ENCODE measurements at regions not wholly inside any gene's neighbourhood (a gene's known extent, or its start where the extent isn't known, plus 50 kb on each side); places are given as distances from the start of the nearest gene placed in this dataset.
"Not testable (repeated sequence)": the region's sequence is repeated elsewhere in the genome, so short reads cannot be mapped to it uniquely, and the experiment has no call there.

DNA sequence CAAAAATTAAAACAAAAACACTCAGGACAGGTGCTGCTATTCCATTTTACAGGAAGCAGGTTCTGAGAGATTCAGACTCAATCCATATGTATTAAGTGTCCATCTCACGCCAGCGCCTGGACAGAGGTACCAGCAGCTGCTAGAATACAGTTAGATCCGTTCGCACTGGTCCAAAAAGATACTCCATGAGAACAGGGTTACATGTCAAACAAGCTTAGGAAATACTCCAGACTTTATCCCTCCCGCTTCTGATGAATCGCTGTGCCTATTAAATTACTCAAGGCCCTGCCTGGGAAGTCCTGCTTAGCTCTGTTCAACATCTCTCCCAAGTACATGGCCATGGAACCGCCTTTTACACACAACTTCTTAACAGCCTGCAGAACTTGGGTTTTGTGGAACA lies 50.2 kb upstream of the SLC35C1 start:
- no peak for DNase-seq
- in situ Hi-C loops (cut with MboI; ENCODE audit: low pct_unique_long_range_greater_than_20kb, low sequenced_read_pairs), result loop anchor here (25.0 kb wide), 1 partner anchor 392 kb away; no protein-coding TSS in a partner anchor

DNA sequence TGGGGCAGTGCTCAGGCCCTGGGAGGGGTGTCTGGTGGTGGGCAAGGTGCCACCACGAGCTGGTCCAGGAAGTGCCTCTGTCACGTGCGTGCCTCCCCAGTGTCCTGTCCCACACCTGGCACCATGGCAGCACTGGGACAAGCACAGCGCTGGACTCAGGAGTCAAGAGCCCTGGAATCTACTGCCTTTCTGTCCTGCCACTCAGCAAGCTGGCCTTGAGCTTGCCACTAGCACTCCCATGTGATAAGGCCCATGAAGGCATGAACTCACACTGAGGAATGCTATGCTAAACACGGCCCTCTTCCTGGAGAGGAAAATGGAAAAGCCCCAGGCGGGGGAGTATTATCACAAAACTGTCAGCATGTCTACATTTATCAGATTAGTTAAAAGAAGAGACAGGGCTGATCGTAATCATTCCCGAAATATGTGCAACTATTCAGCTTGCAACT lies 50.7 kb upstream of the SLC35C1 start:
- DNase-seq, result no peak

DNA sequence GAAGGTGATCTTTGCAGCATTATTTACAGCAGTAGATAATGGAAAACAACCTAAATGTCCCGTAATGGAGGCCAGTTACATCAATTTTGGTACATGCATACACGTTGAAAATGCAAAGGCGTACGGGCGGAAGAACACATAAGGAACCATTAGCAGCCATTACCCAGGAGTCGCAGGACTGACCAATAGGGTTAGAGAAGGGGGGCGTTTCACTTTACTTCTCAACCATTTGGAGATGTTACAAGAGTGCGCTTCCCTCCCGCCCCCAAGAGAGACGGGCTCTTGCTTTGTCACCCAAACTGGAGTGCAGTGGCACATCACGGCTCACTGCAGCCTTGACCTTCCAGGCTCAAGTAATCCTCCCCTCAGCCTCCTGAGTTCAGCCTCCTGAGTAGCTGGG lies 52.8 kb upstream of the SLC35C1 start:
- DNase-seq, result no peak
- in situ Hi-C loops (cut with MboI; ENCODE audit: low pct_unique_long_range_greater_than_20kb, low sequenced_read_pairs), result loop anchor here (25.0 kb wide), 1 partner anchor 390 kb away; no protein-coding TSS in a partner anchor

More for the DNA sequence above, 50.7 kb upstream of the SLC35C1 start:
- in situ Hi-C loops (cut with MboI; ENCODE audit: low pct_unique_long_range_greater_than_20kb, low sequenced_read_pairs), result loop anchor here (25.0 kb wide), 1 partner anchor 392 kb away; no protein-coding TSS in a partner anchor

DNA sequence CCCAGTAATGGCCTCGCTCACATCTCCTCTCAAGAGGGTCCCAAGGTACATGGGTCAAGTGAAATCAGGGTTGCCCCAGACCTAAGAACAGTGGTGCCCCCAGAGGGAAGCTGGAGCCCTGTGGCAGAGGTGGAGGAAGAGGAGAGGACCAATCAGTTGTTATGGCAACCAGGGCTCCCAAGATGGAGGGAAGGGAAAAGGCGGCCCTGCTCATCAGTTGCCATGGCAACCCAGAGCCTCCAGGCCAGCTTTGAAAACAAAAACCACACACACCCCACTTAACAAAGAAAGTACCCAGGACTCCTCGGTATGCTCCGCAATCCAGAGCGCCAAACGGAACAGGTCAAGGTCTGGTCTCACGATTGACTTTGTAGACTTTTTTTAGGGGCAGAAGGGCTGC lies 53.5 kb upstream of the SLC35C1 start:
- in situ Hi-C loops (cut with MboI; ENCODE audit: low pct_unique_long_range_greater_than_20kb, low sequenced_read_pairs), result loop anchor here (25.0 kb wide), 1 partner anchor 389 kb away; no protein-coding TSS in a partner anchor
- no peak for DNase-seq

DNA sequence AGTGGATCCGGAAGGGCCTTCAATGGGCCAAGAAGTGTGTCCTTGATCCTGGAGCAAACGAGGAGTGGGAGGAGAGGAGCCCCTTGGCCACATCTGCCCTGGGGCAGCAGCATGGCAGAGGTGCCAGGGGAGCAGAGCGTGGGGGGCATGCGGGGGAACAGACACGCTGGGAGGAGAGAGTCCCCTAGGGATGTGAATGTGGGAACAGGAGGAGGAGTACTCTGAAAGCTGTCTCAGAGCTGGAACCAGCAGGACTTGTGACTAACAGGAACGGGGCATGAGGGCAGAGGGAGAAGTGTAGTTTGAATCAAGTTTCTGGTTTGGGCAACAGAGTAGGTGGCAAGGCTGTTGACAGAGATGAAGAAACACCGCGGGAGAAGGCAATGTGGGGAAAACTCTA lies 54.5 kb upstream of the SLC35C1 start:
- no peak for DNase-seq
- in situ Hi-C loops (cut with MboI; ENCODE audit: low pct_unique_long_range_greater_than_20kb, low sequenced_read_pairs), result loop anchor here (25.0 kb wide), 1 partner anchor 388 kb away; no protein-coding TSS in a partner anchor

DNA sequence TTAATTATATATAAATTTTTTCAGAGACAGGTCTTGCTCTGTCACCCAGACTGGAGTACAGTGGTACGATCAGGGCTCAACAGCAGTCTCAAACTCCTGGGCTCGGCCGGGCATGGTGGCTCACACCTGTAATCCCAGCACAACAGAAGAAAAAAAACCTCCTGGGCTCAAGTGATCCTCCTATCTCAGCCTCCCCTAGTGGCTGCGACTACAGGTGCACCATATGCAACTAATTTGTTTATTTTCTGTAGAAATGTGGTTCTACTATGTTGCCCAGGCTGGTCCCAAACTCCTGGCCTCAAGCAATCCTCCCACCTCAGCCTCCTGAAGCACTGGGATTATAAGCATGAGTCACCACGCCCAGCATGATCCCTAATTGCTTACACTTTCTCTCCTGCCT lies 56.1 kb upstream of the SLC35C1 start:
- no peak for DNase-seq
- in situ Hi-C loops (cut with MboI; ENCODE audit: low pct_unique_long_range_greater_than_20kb, low sequenced_read_pairs), result no loop called here

DNA sequence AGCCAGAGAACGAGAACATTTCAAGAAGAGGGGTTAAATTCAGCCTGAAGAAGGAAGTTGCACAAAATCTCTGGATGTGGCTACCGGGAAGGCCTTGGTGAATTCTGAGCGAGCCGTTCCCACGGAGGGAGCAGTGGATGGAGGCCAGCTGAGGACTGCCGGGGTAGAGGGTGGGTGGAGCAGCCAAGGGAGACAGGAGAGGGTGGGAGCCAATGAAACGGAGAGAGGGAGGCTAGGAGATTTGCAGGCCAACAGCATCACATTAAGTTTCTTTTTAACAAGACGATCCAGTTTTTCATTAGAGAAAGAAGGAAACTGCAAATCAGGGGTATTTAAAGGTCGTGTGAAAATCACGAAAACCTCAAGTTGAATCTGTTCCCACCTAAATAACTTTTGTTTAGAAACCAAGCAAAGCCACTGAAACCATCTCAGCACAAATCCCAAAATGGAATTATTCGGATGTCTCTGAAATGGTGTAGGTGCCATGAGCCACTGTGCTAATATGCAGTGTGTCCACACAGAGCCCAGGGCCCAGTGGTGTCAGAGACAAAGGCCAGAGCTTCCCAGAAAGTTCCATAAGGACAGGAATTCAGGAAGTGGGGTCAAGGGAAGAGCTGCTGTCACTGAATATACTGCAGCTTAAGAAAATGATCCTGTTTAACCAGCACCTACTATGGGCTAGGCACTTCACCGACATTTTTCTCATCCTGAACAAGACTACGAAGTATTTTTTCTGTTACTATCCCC lies 59.7 kb upstream of the SLC35C1 start:
- in situ Hi-C loops (cut with MboI; ENCODE audit: low pct_unique_long_range_greater_than_20kb, low sequenced_read_pairs), result no loop called here
- DNase-seq, result no peak

DNA sequence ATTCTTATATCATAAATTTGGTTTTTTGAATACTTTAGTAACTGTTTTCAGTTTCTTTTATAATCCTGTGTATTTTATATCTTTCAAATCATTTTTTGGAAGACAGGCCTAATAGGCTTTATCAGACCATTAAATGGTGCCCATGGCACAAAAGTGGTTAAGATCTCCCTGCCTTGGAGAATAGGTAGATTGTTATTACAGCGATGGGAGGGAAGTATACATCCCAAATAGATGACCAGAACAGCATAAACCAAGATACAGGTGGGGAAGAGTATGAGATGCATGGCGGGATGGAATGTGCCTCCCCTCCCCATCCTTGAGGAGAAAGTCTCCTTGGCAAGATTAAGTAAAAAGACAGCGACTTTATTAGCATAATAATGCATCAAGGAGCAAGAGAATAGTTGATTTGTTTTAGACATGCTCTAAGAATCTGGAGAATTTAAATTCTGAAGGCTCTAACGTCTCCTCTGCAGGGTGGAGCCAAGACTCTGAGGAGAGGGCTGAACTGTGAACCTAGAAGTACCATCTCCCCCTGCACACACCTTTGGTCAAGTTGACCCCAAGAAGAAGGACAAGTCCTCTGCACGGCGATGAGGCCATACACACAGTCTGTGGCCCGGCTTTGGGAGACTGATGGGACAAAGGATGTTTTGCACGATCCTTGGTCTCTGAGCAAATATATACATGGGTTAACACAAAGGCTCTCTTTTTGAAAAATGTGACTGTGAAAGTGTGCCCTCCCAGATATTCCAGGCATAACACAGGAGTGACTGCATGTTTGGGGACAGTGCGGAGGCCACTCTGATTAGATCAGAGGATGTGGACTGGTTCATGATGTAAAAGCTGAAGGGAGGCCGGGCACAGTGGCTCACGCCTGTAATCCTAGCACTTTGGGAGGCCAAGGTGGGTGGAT lies 61.1 kb upstream of the SLC35C1 start:
- no peak for DNase-seq
- in situ Hi-C loops (cut with MboI; ENCODE audit: low pct_unique_long_range_greater_than_20kb, low sequenced_read_pairs), result no loop called here

DNA sequence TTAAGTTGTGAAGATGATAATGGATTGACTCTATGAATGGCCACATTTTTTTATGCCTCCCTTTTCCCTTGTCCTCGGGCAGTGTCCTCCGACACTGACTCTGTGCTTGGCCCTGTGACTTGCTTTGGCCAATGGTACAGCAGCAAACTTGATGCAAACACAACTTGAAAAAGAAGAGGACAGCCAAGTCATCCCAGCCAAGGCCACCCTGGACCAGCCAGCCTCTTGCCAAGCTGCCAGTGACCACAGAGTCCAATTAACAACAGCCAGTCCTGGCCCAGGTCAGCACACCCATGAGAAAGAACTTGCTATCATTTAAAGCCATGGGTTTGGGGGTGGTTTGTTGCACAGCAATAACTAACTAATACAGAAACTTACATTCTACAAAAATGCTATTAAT lies 63.4 kb upstream of the SLC35C1 start:
- DNase-seq, result no peak
- in situ Hi-C loops (cut with MboI; ENCODE audit: low pct_unique_long_range_greater_than_20kb, low sequenced_read_pairs), result no loop called here

DNA sequence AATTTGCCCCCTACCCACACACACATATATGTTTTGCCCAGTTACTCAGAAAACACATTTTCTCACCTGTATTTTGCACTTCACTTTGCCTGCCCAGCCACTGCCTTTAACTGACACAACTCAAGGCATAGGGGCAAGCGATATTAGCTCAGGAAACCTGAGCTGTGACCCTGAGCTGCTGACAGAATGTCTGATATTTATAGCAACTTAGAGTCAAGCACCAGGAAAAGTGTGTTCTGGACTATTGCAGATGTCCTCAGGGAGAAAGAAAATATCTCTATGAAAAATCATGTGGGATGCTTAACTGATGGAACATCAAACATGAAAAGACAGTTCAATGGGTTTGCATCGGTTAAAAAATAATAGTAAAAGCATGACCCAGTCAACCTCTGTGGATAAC lies 63.9 kb upstream of the SLC35C1 start:
- in situ Hi-C loops (cut with MboI; ENCODE audit: low pct_unique_long_range_greater_than_20kb, low sequenced_read_pairs), result no loop called here

DNA sequence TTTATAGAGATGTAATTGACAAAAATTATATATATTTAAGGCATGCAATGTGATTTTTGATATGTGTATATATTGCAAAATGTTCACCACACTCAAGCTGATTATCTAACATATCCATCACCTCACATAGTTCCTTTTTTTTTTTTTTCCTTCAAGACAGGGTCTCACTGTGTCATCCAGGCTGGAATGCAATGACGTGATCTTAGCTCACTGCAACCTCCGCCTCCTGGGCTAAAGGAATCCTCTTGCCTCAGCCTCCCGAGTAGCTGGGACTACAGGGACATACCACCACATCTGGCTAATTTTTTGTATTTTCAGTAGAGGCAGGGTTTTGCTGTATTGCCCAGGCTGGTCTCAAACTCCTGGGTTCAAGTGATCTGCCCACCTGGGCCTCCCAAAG lies 65.1 kb upstream of the SLC35C1 start:
- in situ Hi-C loops (cut with MboI; ENCODE audit: low pct_unique_long_range_greater_than_20kb, low sequenced_read_pairs), result no loop called here
- DNase-seq, result no peak

More for the DNA sequence above, 63.9 kb upstream of the SLC35C1 start:
- no peak for DNase-seq

DNA sequence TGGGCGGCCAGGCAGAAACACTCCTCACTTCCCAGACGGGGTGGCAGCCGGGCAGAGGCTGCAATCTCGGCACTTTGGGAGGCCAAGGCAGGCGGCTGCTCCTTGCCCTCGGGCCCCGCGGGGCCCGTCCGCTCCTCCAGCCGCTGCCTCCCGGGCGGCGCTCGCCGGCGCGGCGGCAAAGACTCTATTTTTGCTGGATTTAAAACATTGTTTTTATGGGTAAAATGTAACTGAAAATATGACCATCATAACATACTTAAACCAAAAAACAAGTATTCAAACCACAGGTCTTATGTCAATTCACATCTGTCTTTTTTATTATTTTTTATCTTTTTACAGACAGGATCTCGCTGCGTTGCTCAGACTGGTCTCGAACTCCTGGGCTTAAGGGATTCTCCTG lies 65.9 kb upstream of the SLC35C1 start:
- in situ Hi-C loops (cut with MboI; ENCODE audit: low pct_unique_long_range_greater_than_20kb, low sequenced_read_pairs); DNase-seq: not testable (repeated sequence)

DNA sequence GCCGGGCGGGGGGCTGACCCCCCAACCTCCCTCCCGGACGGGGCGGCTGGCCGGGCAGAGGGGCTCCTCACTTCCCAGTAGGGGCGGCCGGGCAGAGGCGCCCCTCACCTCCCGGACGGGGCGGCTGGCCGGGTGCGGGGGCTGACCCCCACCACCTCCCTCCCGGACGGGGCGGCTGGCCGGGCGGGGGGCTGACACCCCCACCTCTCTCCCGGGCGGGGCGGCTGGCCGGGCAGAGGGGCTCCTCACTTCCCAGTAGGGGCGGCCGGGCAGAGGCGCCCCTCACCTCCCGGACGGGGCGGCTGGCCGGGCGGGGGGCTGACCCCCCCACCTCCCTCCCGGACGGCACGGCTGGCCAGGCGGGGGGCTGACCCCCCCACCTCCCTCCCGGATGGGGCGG lies 66.8 kb upstream of the SLC35C1 start:
- in situ Hi-C loops (cut with MboI; ENCODE audit: low pct_unique_long_range_greater_than_20kb, low sequenced_read_pairs); DNase-seq: not testable (repeated sequence)

DNA sequence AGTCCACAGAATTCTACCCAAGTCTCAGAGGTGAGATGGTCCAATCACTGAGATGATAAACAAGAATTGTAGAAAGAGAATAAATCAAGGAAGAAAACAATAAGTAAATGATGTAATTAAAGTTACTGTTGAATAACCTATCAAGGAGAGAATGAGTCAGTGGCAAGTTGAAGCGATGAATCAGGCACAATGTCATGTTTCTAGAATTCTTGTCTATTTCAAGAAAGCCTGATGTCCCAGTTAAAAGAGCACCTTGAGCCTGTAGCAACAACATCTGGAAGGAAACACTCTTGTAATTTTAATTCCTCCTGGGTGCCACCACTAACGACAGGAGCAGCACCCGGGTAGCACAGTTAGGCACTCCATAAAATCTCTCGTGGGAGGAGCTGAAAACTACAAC lies 67.9 kb upstream of the SLC35C1 start:
- no peak for DNase-seq
- in situ Hi-C loops (cut with MboI; ENCODE audit: low pct_unique_long_range_greater_than_20kb, low sequenced_read_pairs), result no loop called here

DNA sequence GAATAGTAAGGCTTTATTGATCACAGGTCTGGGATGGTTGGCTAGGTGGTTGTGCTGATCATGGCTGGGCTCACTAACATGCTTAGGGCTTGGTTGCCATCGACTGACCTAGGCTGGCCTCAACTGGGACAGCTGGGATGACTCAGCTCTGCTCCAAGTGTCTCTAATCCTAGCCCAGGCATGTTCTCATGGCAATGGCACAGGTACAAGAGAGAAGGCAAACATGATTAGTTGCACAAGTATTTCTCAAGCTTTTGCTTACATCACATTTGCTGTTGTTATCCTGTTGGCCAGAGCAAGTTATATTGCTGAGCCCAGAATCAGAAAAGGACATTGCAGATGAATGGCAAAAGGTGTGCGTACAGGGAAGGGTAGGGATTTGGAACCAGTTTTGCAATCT lies 68.5 kb upstream of the SLC35C1 start:
- DNase-seq, result no peak
- in situ Hi-C loops (cut with MboI; ENCODE audit: low pct_unique_long_range_greater_than_20kb, low sequenced_read_pairs), result no loop called here

DNA sequence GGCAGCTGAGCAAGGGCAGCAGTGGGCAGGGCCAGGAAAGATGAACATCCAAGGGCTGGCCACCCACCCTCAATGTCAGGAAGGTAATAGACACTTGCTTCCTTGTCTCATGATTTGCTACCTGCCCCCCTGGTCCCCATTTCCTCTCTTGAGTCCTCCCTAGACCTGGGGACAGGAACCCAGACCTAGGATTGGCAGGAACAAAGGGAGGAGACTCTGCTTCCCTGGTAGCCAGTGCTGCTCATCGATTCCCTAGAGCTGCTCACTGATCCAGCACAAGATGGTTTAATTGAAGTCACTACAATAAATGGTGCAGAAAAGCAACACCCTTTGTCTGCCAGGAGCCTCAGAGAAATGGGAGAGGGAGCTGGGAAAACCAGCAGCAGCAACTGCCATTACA lies 67.8 kb upstream of the CHST1 start:
- no peak for DNase-seq
- in situ Hi-C loops (cut with MboI; ENCODE audit: low pct_unique_long_range_greater_than_20kb, low sequenced_read_pairs), result no loop called here

DNA sequence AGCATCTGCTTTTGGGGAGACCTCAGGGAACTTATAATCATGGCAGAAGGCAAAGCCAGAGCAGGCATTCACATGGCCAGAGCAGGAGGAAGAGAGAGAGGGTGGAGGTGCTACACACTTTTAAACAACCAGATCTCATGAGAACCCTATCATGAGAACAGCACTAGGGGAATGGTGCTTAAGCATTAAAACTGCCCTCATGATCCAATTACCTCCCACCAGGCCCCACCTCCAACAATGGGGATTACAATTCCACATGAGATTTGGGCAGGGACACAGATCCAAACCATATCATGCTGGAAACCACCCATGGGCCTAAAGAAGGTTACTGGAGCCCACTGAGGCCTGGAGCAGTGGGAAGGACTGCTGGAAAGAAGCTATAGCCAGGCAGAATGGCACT lies 66.9 kb upstream of the CHST1 start:
- in situ Hi-C loops (cut with MboI; ENCODE audit: low pct_unique_long_range_greater_than_20kb, low sequenced_read_pairs), result no loop called here
- no peak for DNase-seq

DNA sequence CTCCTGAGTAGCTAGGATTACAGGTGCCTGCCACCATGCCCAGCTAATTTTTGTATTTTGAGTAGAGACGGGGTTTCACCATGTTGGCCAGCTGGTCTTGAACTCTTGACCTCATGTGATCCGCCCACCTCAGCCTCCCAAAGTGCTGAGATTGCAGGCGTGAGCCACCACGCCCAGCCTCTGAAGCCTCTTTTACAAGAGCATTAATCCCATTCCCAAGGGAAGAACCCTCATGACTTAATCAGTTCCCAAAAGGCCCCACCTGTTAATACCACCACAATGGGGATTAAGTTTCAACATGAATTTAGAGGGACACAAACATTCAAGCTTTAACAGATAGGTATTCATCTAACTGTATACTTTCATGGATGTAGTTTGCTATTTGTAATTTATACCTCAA lies 65.7 kb upstream of the CHST1 start:
- in situ Hi-C loops (cut with MboI; ENCODE audit: low pct_unique_long_range_greater_than_20kb, low sequenced_read_pairs); DNase-seq: not testable (repeated sequence)

DNA sequence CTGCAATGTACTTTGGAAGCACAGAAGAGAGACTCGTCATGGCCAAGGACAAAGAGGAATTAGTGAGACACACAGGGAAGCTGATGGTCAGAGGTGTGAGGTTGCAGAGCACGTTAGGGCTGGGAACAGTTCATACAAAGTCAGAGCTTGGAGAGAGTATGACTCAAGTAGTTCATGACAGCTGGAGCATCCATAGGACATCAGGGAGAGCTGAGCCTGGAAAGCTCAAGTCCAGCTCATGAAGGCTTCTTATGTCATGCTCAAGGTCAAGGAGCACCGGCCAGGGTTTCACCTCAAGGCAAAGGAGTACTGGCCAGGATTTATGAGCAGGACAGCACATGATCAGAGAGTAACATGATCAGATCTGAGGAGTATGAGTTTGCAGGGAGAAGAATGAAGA lies 64.6 kb upstream of the CHST1 start:
- in situ Hi-C loops (cut with MboI; ENCODE audit: low pct_unique_long_range_greater_than_20kb, low sequenced_read_pairs), result no loop called here
- no peak for DNase-seq

DNA sequence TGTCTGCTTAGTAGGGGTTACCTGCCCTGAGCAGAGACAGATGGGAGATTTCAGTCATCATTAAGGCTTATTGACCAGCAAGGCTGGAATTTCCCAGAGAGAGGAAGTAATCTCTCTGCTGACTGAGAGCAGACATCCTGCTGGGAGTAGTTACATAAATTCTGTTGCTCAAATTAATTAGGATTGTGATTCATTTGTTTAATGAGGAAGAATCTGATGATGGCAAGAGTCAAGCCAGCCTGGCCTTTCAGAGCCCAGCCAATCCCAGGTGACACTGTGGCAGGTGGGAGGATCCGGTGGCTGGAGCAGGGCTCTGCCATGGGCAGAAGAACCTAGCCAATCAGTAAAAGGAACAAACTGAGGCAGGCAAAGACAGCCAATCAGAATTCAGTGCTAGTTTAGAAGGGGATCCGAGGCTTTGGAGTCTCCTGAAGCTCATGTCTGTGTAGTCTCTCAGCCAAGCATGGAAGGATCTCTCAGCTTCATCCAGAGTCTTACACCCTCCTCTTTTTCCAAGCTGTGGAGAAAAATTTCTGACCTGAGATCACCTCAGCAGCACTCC lies 61.2 kb upstream of the CHST1 start:
- in situ Hi-C loops (cut with MboI; ENCODE audit: low pct_unique_long_range_greater_than_20kb, low sequenced_read_pairs), result no loop called here
- no peak for DNase-seq
